ENCODE measurements at regions not wholly inside any gene's neighbourhood (a gene's known extent, or its start where the extent isn't known, plus 50 kb on each side); places are given as distances from the start of the nearest gene placed in this dataset.
"Not testable (repeated sequence)": the region's sequence is repeated elsewhere in the genome, so short reads cannot be mapped to it uniquely, and the experiment has no call there.

GRCh38 chr9:85443190-85443598, 298.6 kb downstream of the AGTPBP1 start:
- TF ChIP-seq, protein P1, sequence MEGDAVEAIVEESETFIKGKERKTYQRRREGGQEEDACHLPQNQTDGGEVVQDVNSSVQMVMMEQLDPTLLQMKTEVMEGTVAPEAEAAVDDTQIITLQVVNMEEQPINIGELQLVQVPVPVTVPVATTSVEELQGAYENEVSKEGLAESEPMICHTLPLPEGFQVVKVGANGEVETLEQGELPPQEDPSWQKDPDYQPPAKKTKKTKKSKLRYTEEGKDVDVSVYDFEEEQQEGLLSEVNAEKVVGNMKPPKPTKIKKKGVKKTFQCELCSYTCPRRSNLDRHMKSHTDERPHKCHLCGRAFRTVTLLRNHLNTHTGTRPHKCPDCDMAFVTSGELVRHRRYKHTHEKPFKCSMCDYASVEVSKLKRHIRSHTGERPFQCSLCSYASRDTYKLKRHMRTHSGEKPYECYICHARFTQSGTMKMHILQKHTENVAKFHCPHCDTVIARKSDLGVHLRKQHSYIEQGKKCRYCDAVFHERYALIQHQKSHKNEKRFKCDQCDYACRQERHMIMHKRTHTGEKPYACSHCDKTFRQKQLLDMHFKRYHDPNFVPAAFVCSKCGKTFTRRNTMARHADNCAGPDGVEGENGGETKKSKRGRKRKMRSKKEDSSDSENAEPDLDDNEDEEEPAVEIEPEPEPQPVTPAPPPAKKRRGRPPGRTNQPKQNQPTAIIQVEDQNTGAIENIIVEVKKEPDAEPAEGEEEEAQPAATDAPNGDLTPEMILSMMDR (IDR thresholded peaks at IDR 0.05; ENCODE audit: insufficient read depth, low read depth, low read length, missing control alignments) = no peak
- H3K4me3 ChIP-seq (ENCODE audit: low read length) = no peak overlapping the region
- no peak for DNase-seq (ENCODE audit: low read depth)

DNA sequence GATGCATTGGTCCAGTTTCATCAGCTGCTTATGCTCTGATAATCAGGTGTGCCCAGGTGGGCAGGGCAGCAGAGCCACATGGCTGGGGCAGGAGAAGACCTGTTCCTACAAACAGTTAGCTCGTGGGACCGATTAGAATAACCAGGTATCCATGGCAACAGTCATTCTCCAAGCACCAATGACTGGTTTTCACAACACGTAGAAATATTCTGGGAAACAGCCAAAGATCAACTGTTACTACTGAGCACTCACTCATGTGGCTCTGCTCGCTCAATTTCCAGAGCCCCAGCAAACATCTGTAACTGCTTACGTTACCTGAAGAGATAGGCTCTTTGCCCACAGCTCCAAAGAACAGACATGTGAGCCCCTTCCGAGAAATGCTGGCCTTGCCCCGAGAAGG, 302.0 kb downstream of the AGTPBP1 start:
- no peak for DNase-seq (ENCODE audit: low read depth)
- TF ChIP-seq, protein P1 (IDR thresholded peaks at IDR 0.05; ENCODE audit: insufficient read depth, low read depth, low read length, missing control alignments) = no peak
- no peak overlapping the region for H3K4me3 ChIP-seq (ENCODE audit: low read length)

DNA sequence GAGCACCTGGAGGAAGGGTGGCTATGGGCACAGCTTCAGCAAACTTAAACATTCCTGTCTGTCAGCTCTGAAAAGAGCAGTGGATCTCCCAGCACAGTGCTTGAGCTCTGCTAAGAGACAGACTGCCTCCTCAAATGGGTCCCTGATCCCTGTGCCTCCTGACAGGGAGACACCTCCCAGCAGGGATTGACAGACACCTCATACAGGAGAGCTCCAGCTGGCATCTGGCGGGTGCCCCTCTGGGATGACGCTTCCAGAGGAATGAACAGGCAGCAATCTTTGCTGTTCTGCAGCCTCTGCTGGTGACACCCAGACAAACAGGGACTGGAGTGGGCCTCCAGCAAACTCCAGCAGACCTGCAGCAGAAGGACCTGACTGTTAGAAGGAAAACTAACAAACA, 307.8 kb downstream of the AGTPBP1 start:
- not testable (repeated sequence) for DNase-seq (ENCODE audit: low read depth); H3K4me3 ChIP-seq (ENCODE audit: low read length)

DNA sequence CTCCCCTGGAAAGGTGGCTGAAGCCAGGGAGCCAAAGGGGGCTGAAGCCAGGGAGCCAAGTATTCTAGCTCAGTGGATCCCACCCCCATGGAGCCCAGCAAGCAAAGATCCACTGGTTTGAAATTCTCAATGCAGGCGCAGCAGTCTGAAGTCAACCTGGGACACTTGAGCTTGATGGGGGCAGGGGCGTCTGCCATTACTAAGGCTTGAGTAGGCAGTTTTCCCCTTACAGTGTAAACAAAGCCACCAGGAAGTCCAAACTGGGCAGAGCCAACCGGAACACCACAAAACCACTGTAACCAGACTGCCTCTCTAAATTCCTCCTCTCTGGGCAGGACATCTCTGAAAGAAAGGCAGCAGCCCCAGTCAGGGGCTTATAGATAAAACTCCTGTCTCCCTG, 308.2 kb downstream of the AGTPBP1 start:
- DNase-seq (ENCODE audit: low read depth); H3K4me3 ChIP-seq (ENCODE audit: low read length): not testable (repeated sequence)

- DNase-seq (ENCODE audit: low read depth) = no peak
- H3K4me3 ChIP-seq (ENCODE audit: low read length) = no peak overlapping the region
- TF ChIP-seq, protein P1 (IDR thresholded peaks at IDR 0.05; ENCODE audit: insufficient read depth, low read depth, low read length, missing control alignments) = no peak
These were observed 308.7 kb downstream of the AGTPBP1 start for GRCh38 chr9:85433046-85433445.

GRCh38 chr9:85432599-85432998, 309.2 kb downstream of the AGTPBP1 start:
- no peak for DNase-seq (ENCODE audit: low read depth)
- no peak overlapping the region for H3K4me3 ChIP-seq (ENCODE audit: low read length)
- TF ChIP-seq, protein P1 (IDR thresholded peaks at IDR 0.05; ENCODE audit: insufficient read depth, low read depth, low read length, missing control alignments) = no peak

- TF ChIP-seq, protein P1 (IDR thresholded peaks at IDR 0.05; ENCODE audit: insufficient read depth, low read depth, low read length, missing control alignments) = no peak
- H3K4me3 ChIP-seq (ENCODE audit: low read length) = no peak overlapping the region
- DNase-seq (ENCODE audit: low read depth) = peak; percentile 6
These were observed 310.2 kb downstream of the AGTPBP1 start for GRCh38 chr9:85431339-85432102.

DNA sequence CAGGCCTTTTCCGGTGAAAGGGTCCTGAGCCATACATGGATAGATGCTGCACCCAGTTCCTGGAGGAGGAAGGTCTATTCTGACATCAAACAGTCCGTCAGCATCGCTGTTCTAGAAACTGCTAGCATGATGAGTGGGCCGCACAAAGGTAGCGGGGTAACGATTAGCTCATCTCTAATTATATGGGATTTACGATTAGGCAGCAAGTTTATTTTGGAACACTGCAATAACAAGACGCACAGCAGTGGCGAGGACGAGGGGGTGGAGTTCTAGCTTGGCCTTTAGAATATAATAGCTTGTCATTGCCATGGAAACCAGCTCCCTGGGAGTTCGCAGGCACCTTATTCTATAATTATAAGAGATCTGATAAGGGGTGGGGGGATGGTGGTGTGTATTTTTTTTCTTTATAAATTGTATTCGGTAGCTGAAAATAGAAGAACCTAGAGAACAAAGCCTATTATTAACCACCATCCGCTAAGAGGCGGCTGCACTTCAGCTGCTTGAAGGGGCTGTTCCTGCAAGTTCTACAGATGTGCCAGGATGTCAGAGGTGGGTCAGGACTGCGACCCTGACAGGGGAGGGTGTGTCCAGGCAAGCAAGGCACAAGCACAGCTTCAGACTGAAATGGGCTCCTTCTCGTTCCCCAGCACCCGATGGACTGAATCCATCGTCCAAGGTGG, 311.0 kb downstream of the AGTPBP1 start:
- TF ChIP-seq, protein P1 (IDR thresholded peaks at IDR 0.05; ENCODE audit: insufficient read depth, low read depth, low read length, missing control alignments) = no peak
- no peak overlapping the region for H3K4me3 ChIP-seq (ENCODE audit: low read length)
- DNase-seq (ENCODE audit: low read depth) = no peak

All from epithelial cell of esophagus (primary cell).